A673 (cell line): ENCODE measurements at regions not wholly inside any gene's neighbourhood (a gene's known extent, or its start where the extent isn't known, plus 50 kb on each side); places are given as distances from the start of the nearest gene placed in this dataset.

ENCODE experiments used
- EZH2 ChIP-seq: fragments of 200-600 bp; sonication (generic); IDR thresholded peaks from 2 replicates; pipeline ENCODE4 v1.6.1; 2017; ENCODE audit warnings: borderline replicate concordance, low read depth, mild to moderate bottlenecking, mixed read lengths, antibody characterized with exemption, low read length; ENCODE audit not compliant: poor library complexity, severe bottlenecking
- TF ChIP-seq, protein P1 (sequence below): fragments of 300-800, 200-600 bp; sonication (generic); conservative IDR thresholded peaks from 2 replicates; pipeline ENCODE4 v1.5.1; 2017; ENCODE audit warnings: low read depth, mild to moderate bottlenecking, antibody characterized with exemption, low read length, moderate library complexity, mixed read lengths

- TF ChIP-seq, protein P1, sequence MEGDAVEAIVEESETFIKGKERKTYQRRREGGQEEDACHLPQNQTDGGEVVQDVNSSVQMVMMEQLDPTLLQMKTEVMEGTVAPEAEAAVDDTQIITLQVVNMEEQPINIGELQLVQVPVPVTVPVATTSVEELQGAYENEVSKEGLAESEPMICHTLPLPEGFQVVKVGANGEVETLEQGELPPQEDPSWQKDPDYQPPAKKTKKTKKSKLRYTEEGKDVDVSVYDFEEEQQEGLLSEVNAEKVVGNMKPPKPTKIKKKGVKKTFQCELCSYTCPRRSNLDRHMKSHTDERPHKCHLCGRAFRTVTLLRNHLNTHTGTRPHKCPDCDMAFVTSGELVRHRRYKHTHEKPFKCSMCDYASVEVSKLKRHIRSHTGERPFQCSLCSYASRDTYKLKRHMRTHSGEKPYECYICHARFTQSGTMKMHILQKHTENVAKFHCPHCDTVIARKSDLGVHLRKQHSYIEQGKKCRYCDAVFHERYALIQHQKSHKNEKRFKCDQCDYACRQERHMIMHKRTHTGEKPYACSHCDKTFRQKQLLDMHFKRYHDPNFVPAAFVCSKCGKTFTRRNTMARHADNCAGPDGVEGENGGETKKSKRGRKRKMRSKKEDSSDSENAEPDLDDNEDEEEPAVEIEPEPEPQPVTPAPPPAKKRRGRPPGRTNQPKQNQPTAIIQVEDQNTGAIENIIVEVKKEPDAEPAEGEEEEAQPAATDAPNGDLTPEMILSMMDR, result peak; percentile 51
- no peak for TF ChIP-seq EZH2
Observed at GRCh38 chr9:7273575-7273974, 515.8 kb downstream of the KDM4C start.
